Neural progenitor cell (in vitro differentiated cells): ENCODE measurements at regions not wholly inside any gene's neighbourhood (a gene's known extent, or its start where the extent isn't known, plus 50 kb on each side); places are given as distances from the start of the nearest gene placed in this dataset.
A peak's percentile ranks its signal among the peaks of the same experiment; 100 is the strongest.

Experiments used
- DNase-seq: peaks from one replicate; pipeline ENCODE4 v3.0.0-alpha.2; 2016; ENCODE audit warnings: low spot score
- H2AFZ ChIP-seq: fragments of 200-600 bp; sonication (generic); replicated peaks from 2 replicates; pipeline ENCODE4 v1.6.1; 2016; ENCODE audit warnings: antibody characterized with exemption
- H3F3A ChIP-seq: fragments of 200-600 bp; sonication (generic); 2 replicates; pipeline ENCODE4 v1.6.1; 2016; ENCODE audit warnings: antibody characterized with exemption, low read depth
- H3K27ac ChIP-seq: fragments of 200-600 bp; sonication (generic); 2 replicates; pipeline ENCODE4 v1.5.1; 2016; ENCODE audit warnings: mild to moderate bottlenecking
- H3K27me3 ChIP-seq: fragments of 200-600 bp; sonication (generic); 2 replicates; pipeline ENCODE4 v1.6.1; 2016; ENCODE audit warnings: mild to moderate bottlenecking, moderate library complexity
- H3K36me3 ChIP-seq: fragments of 200-600 bp; sonication (generic); 2 replicates; pipeline ENCODE4 v1.5.1; 2016
- H3K4me1 ChIP-seq: fragments of 200-600 bp; sonication (generic); 2 replicates; pipeline ENCODE4 v1.6.1; 2016; ENCODE audit warnings: mixed run types
- H3K4me2 ChIP-seq: fragments of 200-600 bp; sonication (generic); 2 replicates; pipeline ENCODE4 v1.6.1; 2016
- H3K4me3 ChIP-seq: fragments of 200-600 bp; sonication (generic); 2 replicates; pipeline ENCODE4 v1.5.1; 2016
- H3K79me2 ChIP-seq: fragments of 200-600 bp; sonication (generic); 2 replicates; pipeline ENCODE4 v1.6.1; 2016; ENCODE audit warnings: low read depth
- H3K9ac ChIP-seq: fragments of 200-600 bp; sonication (generic); 2 replicates; pipeline ENCODE4 v1.6.1; 2016
- H3K9me3 ChIP-seq: fragments of 200-600 bp; sonication (generic); 2 replicates; pipeline ENCODE4 v1.5.1; 2016; ENCODE audit warnings: low read depth
- H4K20me1 ChIP-seq: fragments of 200-600 bp; sonication (generic); 2 replicates; pipeline ENCODE4 v1.6.1; 2016; ENCODE audit warnings: low read depth
- H3K27ac Mint-ChIP-seq: 3 replicates; pipeline ENCODE4 v1.8.0; 2021; ENCODE audit warnings: mixed read lengths
- H3K27me3 Mint-ChIP-seq: 2 replicates; pipeline ENCODE4 v1.8.0; 2022; ENCODE audit warnings: low read depth, mild to moderate bottlenecking, inconsistent platforms, moderate library complexity, mixed read lengths; ENCODE audit not compliant: insufficient read depth
- H3K36me3 Mint-ChIP-seq: 3 replicates; pipeline ENCODE4 v1.8.0; 2021; ENCODE audit warnings: mixed read lengths
- H3K4me1 Mint-ChIP-seq: 3 replicates; pipeline ENCODE4 v1.8.0; 2021; ENCODE audit warnings: mixed read lengths
- H3K4me3 Mint-ChIP-seq: 3 replicates; pipeline ENCODE4 v1.8.0; 2021; ENCODE audit warnings: mild to moderate bottlenecking, moderate library complexity, mixed read lengths
- H3K9me3 Mint-ChIP-seq: 3 replicates; pipeline ENCODE4 v1.8.0; 2020; ENCODE audit warnings: mixed read lengths
- EZH2 ChIP-seq: fragments of 200-600 bp; sonication (generic); IDR thresholded peaks from 2 replicates; pipeline ENCODE4 v1.6.1; 2017; ENCODE audit warnings: antibody characterized with exemption, mild to moderate bottlenecking, moderate library complexity
- EZH2phosphoT487 ChIP-seq: fragments of 200-600 bp; sonication (generic); IDR thresholded peaks from 2 replicates; pipeline ENCODE4 v1.6.1; 2017; ENCODE audit warnings: antibody characterized with exemption
- TF ChIP-seq, protein P1 (sequence below): fragments of 200-600 bp; sonication (generic); IDR thresholded peaks from 2 replicates; pipeline ENCODE4 v1.5.1; 2017; ENCODE audit warnings: antibody characterized with exemption, mild to moderate bottlenecking

DNA sequence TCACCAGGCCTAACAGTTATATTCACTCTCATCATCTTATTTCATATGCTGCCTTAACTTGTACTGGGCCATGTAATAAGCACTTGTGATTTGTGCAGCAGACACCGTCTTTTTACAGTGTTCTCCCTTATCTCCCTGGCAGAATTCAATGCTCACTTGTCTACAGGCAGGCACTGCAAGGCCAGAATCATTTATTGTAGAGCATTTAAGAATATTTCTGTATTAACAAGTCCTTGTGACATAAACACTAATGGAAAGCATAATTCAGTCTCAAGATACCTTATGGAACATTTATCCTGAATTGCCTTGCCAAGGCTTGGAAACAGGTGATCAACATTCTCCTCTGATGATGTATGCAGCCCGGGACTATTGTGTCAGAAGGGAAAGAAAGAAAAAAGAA, 808.9 kb downstream of the STPG2 start:
- H3K36me3 ChIP-seq = no peaks in the 10 kb centered on the region
- Mint-ChIP-seq H3K9me3 (peaks cover 23% of the 10 kb centered on the region), H3K27ac (no peak overlapping the region), H3K27me3 (no peaks in the 10 kb centered on the region), H3K36me3 (peaks cover 6% of the 10 kb centered on the region), H3K4me1 (no peaks in the 10 kb centered on the region), H3K4me3 (no peak overlapping the region)
- H3K9ac ChIP-seq = no peak overlapping the region
- H4K20me1 ChIP-seq = no peaks in the 10 kb centered on the region
- DNase-seq = no peak
- TF ChIP-seq EZH2 (no peak), EZH2phosphoT487 (no peak)
- TF ChIP-seq, protein P1, sequence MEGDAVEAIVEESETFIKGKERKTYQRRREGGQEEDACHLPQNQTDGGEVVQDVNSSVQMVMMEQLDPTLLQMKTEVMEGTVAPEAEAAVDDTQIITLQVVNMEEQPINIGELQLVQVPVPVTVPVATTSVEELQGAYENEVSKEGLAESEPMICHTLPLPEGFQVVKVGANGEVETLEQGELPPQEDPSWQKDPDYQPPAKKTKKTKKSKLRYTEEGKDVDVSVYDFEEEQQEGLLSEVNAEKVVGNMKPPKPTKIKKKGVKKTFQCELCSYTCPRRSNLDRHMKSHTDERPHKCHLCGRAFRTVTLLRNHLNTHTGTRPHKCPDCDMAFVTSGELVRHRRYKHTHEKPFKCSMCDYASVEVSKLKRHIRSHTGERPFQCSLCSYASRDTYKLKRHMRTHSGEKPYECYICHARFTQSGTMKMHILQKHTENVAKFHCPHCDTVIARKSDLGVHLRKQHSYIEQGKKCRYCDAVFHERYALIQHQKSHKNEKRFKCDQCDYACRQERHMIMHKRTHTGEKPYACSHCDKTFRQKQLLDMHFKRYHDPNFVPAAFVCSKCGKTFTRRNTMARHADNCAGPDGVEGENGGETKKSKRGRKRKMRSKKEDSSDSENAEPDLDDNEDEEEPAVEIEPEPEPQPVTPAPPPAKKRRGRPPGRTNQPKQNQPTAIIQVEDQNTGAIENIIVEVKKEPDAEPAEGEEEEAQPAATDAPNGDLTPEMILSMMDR = no peak
- H3K27me3 ChIP-seq = no peaks in the 10 kb centered on the region
- no peak overlapping the region for H3K4me2 ChIP-seq
- no peak overlapping the region for H3K4me3 ChIP-seq
- no peaks in the 10 kb centered on the region for H3K9me3 ChIP-seq
- H3K27ac ChIP-seq = no peak overlapping the region
- no peaks in the 10 kb centered on the region for H3F3A ChIP-seq
- H2AFZ ChIP-seq = no peak overlapping the region
- peaks cover 6% of the 10 kb centered on the region for H3K4me1 ChIP-seq
- H3K79me2 ChIP-seq = no peaks in the 10 kb centered on the region

DNA sequence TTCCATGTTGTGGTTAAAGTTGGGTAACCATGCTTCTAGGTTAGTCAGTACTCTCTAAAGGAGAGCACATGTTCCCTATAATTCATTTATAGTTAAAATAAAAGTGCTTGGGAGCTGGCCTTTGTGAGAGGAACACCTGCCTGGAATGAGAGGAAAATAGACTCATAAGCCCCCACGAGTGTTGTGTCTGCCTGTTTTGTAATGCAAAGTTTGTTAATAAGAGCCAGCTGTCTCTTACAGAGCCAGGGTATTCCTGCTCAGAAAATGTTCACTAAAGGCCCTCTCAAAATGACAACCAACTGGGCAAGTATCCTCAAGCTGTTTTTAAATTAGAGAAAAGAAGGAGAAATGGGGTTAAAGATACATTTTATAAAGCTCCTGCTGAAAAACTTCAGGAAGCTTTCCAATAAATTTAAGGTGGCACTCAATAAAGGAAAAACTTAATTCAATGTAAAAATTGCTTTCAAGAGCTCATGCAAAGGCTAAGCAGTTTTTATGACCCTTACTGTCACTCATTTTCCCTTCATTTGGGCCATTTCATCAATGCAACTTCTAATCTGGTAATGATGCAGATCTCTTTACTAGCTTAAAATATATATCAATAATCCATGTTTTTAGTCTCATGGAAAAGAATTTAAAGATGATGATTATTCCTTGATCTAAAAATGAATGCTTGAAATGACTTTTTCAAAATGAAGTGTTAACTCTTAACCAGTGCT, 793.6 kb downstream of the STPG2 start:
- peaks cover 3% of the 10 kb centered on the region for H3K9me3 Mint-ChIP-seq
- TF ChIP-seq EZH2phosphoT487 (no peak), EZH2 (no peak)
- TF ChIP-seq, protein P1 = no peak
- Histone ChIP-seq H3K4me3 (no peak overlapping the region), H2AFZ (peak overlapping the region; percentile 56), H3K9me3 (no peaks in the 10 kb centered on the region), H3K79me2 (no peaks in the 10 kb centered on the region), H4K20me1 (no peaks in the 10 kb centered on the region), H3F3A (no peaks in the 10 kb centered on the region), H3K27ac (peak overlapping the region; percentile 69), H3K9ac (no peak overlapping the region), H3K36me3 (no peaks in the 10 kb centered on the region), H3K4me2 (peak overlapping the region; percentile 24), H3K27me3 (no peaks in the 10 kb centered on the region), H3K4me1 (peaks cover 17% of the 10 kb centered on the region)
- H3K4me3 Mint-ChIP-seq = no peak overlapping the region
- no peaks in the 10 kb centered on the region for H3K36me3 Mint-ChIP-seq
- peaks cover 3% of the 10 kb centered on the region for H3K27me3 Mint-ChIP-seq
- H3K27ac Mint-ChIP-seq = peak overlapping the region; percentile 67
- peak; percentile 30 for DNase-seq
- peaks cover 26% of the 10 kb centered on the region for H3K4me1 Mint-ChIP-seq

DNA sequence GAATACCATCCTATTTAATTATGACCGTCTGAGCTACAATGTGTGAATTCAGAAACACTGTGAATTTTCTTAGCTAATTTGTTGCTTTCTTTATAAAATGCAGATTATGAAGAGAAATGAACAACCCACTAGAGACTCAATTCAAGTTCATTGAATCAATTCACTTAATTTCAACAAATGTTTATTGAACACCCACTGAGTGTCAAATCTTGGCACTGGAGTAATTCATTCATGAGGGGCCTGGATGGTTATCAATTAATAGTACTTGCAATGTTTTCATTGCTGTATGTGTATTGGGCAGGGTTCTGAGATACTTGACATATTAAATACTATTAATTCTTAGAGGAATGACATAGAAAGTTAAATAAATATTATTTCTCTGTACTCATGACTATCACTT, 789.4 kb downstream of the STPG2 start:
- Histone ChIP-seq H3K4me3 (no peak overlapping the region), H3K4me2 (no peak overlapping the region), H2AFZ (no peak overlapping the region), H3K79me2 (no peaks in the 10 kb centered on the region), H3F3A (no peaks in the 10 kb centered on the region), H3K9me3 (no peaks in the 10 kb centered on the region), H4K20me1 (no peaks in the 10 kb centered on the region), H3K27me3 (no peaks in the 10 kb centered on the region), H3K9ac (no peak overlapping the region), H3K27ac (no peak overlapping the region), H3K36me3 (no peaks in the 10 kb centered on the region), H3K4me1 (peaks cover 17% of the 10 kb centered on the region)
- Mint-ChIP-seq H3K36me3 (peaks cover 7% of the 10 kb centered on the region), H3K27ac (no peak overlapping the region), H3K9me3 (peaks cover 15% of the 10 kb centered on the region), H3K4me3 (no peak overlapping the region), H3K27me3 (no peaks in the 10 kb centered on the region), H3K4me1 (peaks cover 23% of the 10 kb centered on the region)
- no peak for DNase-seq
- no peak for TF ChIP-seq EZH2
- TF ChIP-seq, protein P1 = no peak
- TF ChIP-seq EZH2phosphoT487 = no peak
